K562 (cell line): ENCODE measurements at regions not wholly inside any gene's neighbourhood (a gene's known extent, or its start where the extent isn't known, plus 50 kb on each side); places are given as distances from the start of the nearest gene placed in this dataset.

Source experiments
- ATAC-seq: fragments of 200-7000 bp; cut with Tn5 transposase; 3 replicates; pipeline ENCODE4 v1.9.1; 2020; ENCODE audit warnings: moderate library complexity
- BruUV-seq: library from RNA; stranded (reverse); fragments of 400-500 nt; replicated peaks from 2 replicates; lab custom pipeline; 2021; lab: Mats Ljungman, UMichigan
- CTCF ChIA-PET: fragments of 300-600 bp; formaldehyde crosslinking; extraction: SDS; loops from one replicate; lab custom pipeline; 2021; ENCODE audit warnings: low intra/inter-chr PET ratio; lab: Yijun Ruan, JAX
- POLR2A ChIA-PET: fragments of 300-600, 350-650 bp; sonication (Branson Sonifier 250); formaldehyde crosslinking; extraction: SDS; loops from one replicate; lab custom pipeline; 2021; ENCODE audit warnings: antibody characterized with exemption, inconsistent platforms; lab: Yijun Ruan, JAX
- DNase-seq, 4 experiments: peaks; one replicate each; pipeline versions ENCODE4 v3.0.0 to v3.0.0-alpha.2; 2011 to 2018; ENCODE audit warnings: low spot score in 3 of 4, mixed read lengths in 3 of 4; ENCODE audit errors: extremely low read depth in 1 of 4
- FAIRE-seq: peaks from 2 replicates; lab custom pipeline; 2011; peaks lifted over from hg19 to GRCh38; lab: Jason Lieb, UNC
- H2AFZ ChIP-seq: 2 replicates; pipeline ENCODE4 v1.6.0; 2011; ENCODE audit warnings: low read depth, low read length, control low read depth, inconsistent platforms
- H3K27ac ChIP-seq: fragments of 200-600 bp; 3 replicates; pipeline ENCODE4 v1.8.0; 2011; ENCODE audit warnings: low read depth, mild to moderate bottlenecking, control low read depth, inconsistent platforms, low read length, moderate library complexity, mixed read lengths; ENCODE audit errors: extremely low read depth
- H3K27me3 ChIP-seq, 2 experiments: fragments of 300-600 bp in 1 of 2; 2 replicates in 1 of 2; 3 replicates in 1 of 2; pipeline versions ENCODE4 v1.6.0 to v1.8.0; 2011; ENCODE audit warnings: inconsistent platforms in 2 of 2, low read length in 2 of 2, mild to moderate bottlenecking in 1 of 2, mixed read lengths in 1 of 2, moderate library complexity in 1 of 2; ENCODE audit not compliant: control insufficient read depth in 2 of 2, insufficient read depth in 2 of 2
- H3K36me3 ChIP-seq: fragments of 300-600 bp; 3 replicates; pipeline ENCODE4 v1.8.0; 2011; ENCODE audit warnings: mild to moderate bottlenecking, low read length, inconsistent platforms; ENCODE audit not compliant: control insufficient read depth, insufficient read depth
- H3K4me1 ChIP-seq, 2 experiments: fragments of 200-600 bp in 1 of 2; replicated peaks in 1 of 2; 2 replicates in 1 of 2; 3 replicates in 1 of 2; pipeline versions ENCODE4 v1.5.1 to v1.8.0; 2011; ENCODE audit warnings: inconsistent platforms in 2 of 2, low read length in 2 of 2, mild to moderate bottlenecking in 1 of 2, mixed read lengths in 1 of 2, moderate library complexity in 1 of 2; ENCODE audit not compliant: control insufficient read depth in 2 of 2, insufficient read depth in 2 of 2
- H3K4me2 ChIP-seq: 2 replicates; pipeline ENCODE4 v1.6.1; 2011; ENCODE audit warnings: low read length, control low read depth, inconsistent platforms, mixed read lengths; ENCODE audit not compliant: insufficient read depth
- H3K4me3 ChIP-seq: fragments of 200-600 bp; sonication (generic), shearing (Covaris generic); 2 replicates; pipeline ENCODE4 v1.5.1; 2016; ENCODE audit warnings: control low read depth, inconsistent platforms
- H3K79me2 ChIP-seq: fragments of 200-600 bp; 3 replicates; pipeline ENCODE4 v1.8.0; 2011; ENCODE audit warnings: low read length, inconsistent platforms; ENCODE audit not compliant: control insufficient read depth, insufficient read depth
- H3K9ac ChIP-seq, 2 experiments: 2 replicates each; pipeline versions ENCODE4 v1.6.0 to v1.6.1; 2011; ENCODE audit warnings: low read depth in 2 of 2, low read length in 2 of 2, control low read depth in 1 of 2, inconsistent platforms in 1 of 2, mild to moderate bottlenecking in 1 of 2, mixed read lengths in 1 of 2; ENCODE audit not compliant: insufficient read depth in 1 of 2
- H3K9me1 ChIP-seq: one replicate; pipeline ENCODE4 v1.6.0; 2011; ENCODE audit warnings: inconsistent platforms, mild to moderate bottlenecking, low read length, moderate library complexity; ENCODE audit not compliant: control insufficient read depth, insufficient read depth
- H3K9me3 ChIP-seq: replicated peaks from 2 replicates; pipeline ENCODE4 v1.5.1; 2011; ENCODE audit warnings: low read depth, low read length, inconsistent platforms; ENCODE audit not compliant: control insufficient read depth, insufficient read depth
- H4K20me1 ChIP-seq: replicated peaks from 2 replicates; pipeline ENCODE4 v1.6.1; 2011; ENCODE audit warnings: low read length, inconsistent platforms, mixed read lengths; ENCODE audit not compliant: control insufficient read depth, insufficient read depth
- CAMTA2 ChIP-seq: fragments of 250-450 bp; sonication (Bioruptor Pico); conservative IDR thresholded peaks from 2 replicates; pipeline ENCODE4 v1.5.1; 2022
- ELK1 ChIP-seq: sonication (generic); formaldehyde crosslinking; IDR thresholded peaks from 2 replicates; pipeline ENCODE4 v1.8.1; 2022; ENCODE audit warnings: missing genetic modification reagents
- EP400 ChIP-seq: fragments of 450-650 bp; IDR thresholded peaks from 2 replicates; pipeline ENCODE4 v1.6.1; 2017; ENCODE audit warnings: antibody characterized with exemption, mild to moderate bottlenecking, moderate library complexity
- FOXJ3 ChIP-seq: sonication (generic); formaldehyde crosslinking; IDR thresholded peaks from 2 replicates; pipeline ENCODE4 v1.4.0; 2020; ENCODE audit warnings: mild to moderate bottlenecking, missing genetic modification reagents
- MCM2 ChIP-seq: fragments of 450-650 bp; IDR thresholded peaks from 2 replicates; pipeline ENCODE4 v1.6.1; 2017; ENCODE audit warnings: low read depth, mild to moderate bottlenecking
- MYBL2 ChIP-seq, 2 experiments: fragments of 450-650 bp in 1 of 2; sonication (generic) in 1 of 2; formaldehyde crosslinking in 1 of 2; IDR thresholded peaks; 2 replicates each; pipeline versions ENCODE4 v1.6.1 to v1.8.1; 2017 to 2022; ENCODE audit warnings: borderline replicate concordance in 1 of 2, inconsistent platforms in 1 of 2, low read depth in 1 of 2, mild to moderate bottlenecking in 1 of 2, missing genetic modification reagents in 1 of 2, moderate library complexity in 1 of 2
- NONO ChIP-seq, 2 experiments: fragments of 200-400 bp in 1 of 2; fragments of 450-650 bp in 1 of 2; formaldehyde crosslinking in 1 of 2; IDR thresholded peaks; 2 replicates each; pipeline ENCODE4 v1.6.1; 2017; ENCODE audit warnings: low read depth in 2 of 2, mild to moderate bottlenecking in 2 of 2, moderate library complexity in 2 of 2, low read length in 1 of 2
- PHF21A ChIP-seq: fragments of 450-650 bp; IDR thresholded peaks from 2 replicates; pipeline ENCODE4 v1.6.1; 2017; ENCODE audit warnings: low read depth, borderline replicate concordance
- PHF8 ChIP-seq: fragments of 200-600 bp; sonication (generic); IDR thresholded peaks from 2 replicates; pipeline ENCODE4 v1.6.1; 2012; ENCODE audit warnings: mixed run types, mild to moderate bottlenecking, inconsistent platforms, low read length, moderate library complexity, borderline replicate concordance
- POLR2AphosphoS2 ChIP-seq: IDR thresholded peaks from 2 replicates; pipeline ENCODE4 v1.6.1; 2012; ENCODE audit warnings: low read length, improper control_type of control experiment
- SIN3B ChIP-seq: fragments of 450-650 bp; IDR thresholded peaks from 2 replicates; pipeline ENCODE4 v1.6.1; 2017; ENCODE audit warnings: low read depth, mild to moderate bottlenecking, moderate library complexity
- SOX6 ChIP-seq: fragments of 450-650 bp; IDR thresholded peaks from 2 replicates; pipeline ENCODE4 v1.6.1; 2014; ENCODE audit warnings: mild to moderate bottlenecking
- SRSF9 ChIP-seq: fragments of 200-400 bp; formaldehyde crosslinking; IDR thresholded peaks from 2 replicates; pipeline ENCODE4 v1.6.1; 2017; ENCODE audit warnings: low read depth, low read length, borderline replicate concordance
- UBTF ChIP-seq, 2 experiments: IDR thresholded peaks; 2 replicates each; pipeline ENCODE4 v1.6.1; 2012; ENCODE audit warnings: improper control_type of control experiment in 2 of 2, low read depth in 2 of 2, low read length in 2 of 2, borderline replicate concordance in 1 of 2
- ZNF134 ChIP-seq: fragments of 250-450 bp; sonication (Bioruptor Pico); conservative IDR thresholded peaks from 2 replicates; pipeline ENCODE4 v1.4.0; 2020
- WGBS: fragments of 100-300 bp; shearing (Covaris generic); methylation state at CpG from one replicate; pipeline ENCODE4 v1.1.6; 2016; ENCODE audit warnings: low coverage, mixed read lengths; ENCODE audit not compliant: insufficient coverage; ENCODE audit errors: missing lambda C conversion rate; 5-methylcytosine and 5-hydroxymethylcytosine counted together
- in situ Hi-C: fragments of 300-500 bp; cut with MboI; formaldehyde crosslinking; loops from 4 replicates; pipeline ENCODE4 v1.15.0; 2018; ENCODE audit warnings: inconsistent platforms, mixed read lengths
- intact Hi-C: fragments of 100-400 bp; cut with micrococcal nuclease; formaldehyde crosslinking; loops from 2 replicates; pipeline ENCODE4 v1.14.2; 2022

GRCh38 chr6:98587555-98587954 lies 246.8 kb upstream of the POU3F2 start:
- WGBS, result 5% methylated on average over 4 of the region's 4 CpGs
- no peaks in the 10 kb centered on the region for H3K36me3 ChIP-seq
- no peak for FAIRE-seq
- no peak overlapping the region for H3K4me3 ChIP-seq
- no peak for ATAC-seq
- in situ Hi-C loops, result no loop called here
- no peak overlapping the region for H3K27ac ChIP-seq
- no peaks in the 10 kb centered on the region for H3K4me1 ChIP-seq
- TF ChIP-seq FOXJ3, result no peak
- ChIA-PET CTCF (no interaction called here), POLR2A (no interaction called here)
- H4K20me1 ChIP-seq, result no peaks in the 10 kb centered on the region
- BruUV-seq, result no TSS peak
- no peaks in the 10 kb centered on the region for H3K79me2 ChIP-seq
- intact Hi-C loops, result no loop called here
- H3K9me3 ChIP-seq, result no peaks in the 10 kb centered on the region
- no peaks in the 10 kb centered on the region for H3K9me1 ChIP-seq
- no peak overlapping the region for H2AFZ ChIP-seq
- H3K4me2 ChIP-seq, result no peak overlapping the region
- no peak for DNase-seq
- H3K27me3 ChIP-seq, result no peaks in the 10 kb centered on the region
- H3K9ac ChIP-seq, result no peak overlapping the region

GRCh38 chr6:98589536-98589935 lies 244.8 kb upstream of the POU3F2 start:
- no TSS peak for BruUV-seq
- Histone ChIP-seq H3K4me3 (no peak overlapping the region), H3K9me3 (no peaks in the 10 kb centered on the region), H3K36me3 (no peaks in the 10 kb centered on the region), H3K9ac (no peak overlapping the region), H3K4me2 (no peak overlapping the region), H3K27ac (no peak overlapping the region), H2AFZ (no peak overlapping the region), H3K79me2 (no peaks in the 10 kb centered on the region), H4K20me1 (no peaks in the 10 kb centered on the region), H3K4me1 (no peaks in the 10 kb centered on the region), H3K27me3 (no peaks in the 10 kb centered on the region), H3K9me1 (no peaks in the 10 kb centered on the region)
- in situ Hi-C loops, result no loop called here
- FAIRE-seq (no peak), ATAC-seq (no peak), DNase-seq (no peak)
- intact Hi-C loops, result no loop called here
- 0% methylated on average over 5 of the region's 5 CpGs for WGBS
- POLR2A ChIA-PET, result no interaction called here
- CTCF ChIA-PET, result no interaction called here
- TF ChIP-seq SRSF9, result no peak
- TF ChIP-seq ELK1, result no peak
- no peak for TF ChIP-seq CAMTA2 (CRISPR knock-in tag)
- no peak for TF ChIP-seq UBTF (IDR thresholded peaks at IDR 0.05; ENCODE audit: borderline replicate concordance in 1 of 2, low read depth in 2 of 2, low read length in 2 of 2)
- no peak for TF ChIP-seq POLR2AphosphoS2
- TF ChIP-seq SOX6, result no peak
- no peak for TF ChIP-seq NONO (IDR thresholded peaks at IDR 0.05; ENCODE audit: low read depth in 2 of 2, low read length in 1 of 2)
- no peak for TF ChIP-seq ZNF134
- TF ChIP-seq PHF8, result no peak
- TF ChIP-seq MCM2, result no peak
- no peak for TF ChIP-seq SIN3B
- TF ChIP-seq EP400, result no peak
- no peak for TF ChIP-seq PHF21A
- no peak for TF ChIP-seq MYBL2 (IDR thresholded peaks at IDR 0.05; ENCODE audit: low read depth)
- no peak for TF ChIP-seq MYBL2 (CRISPR knock-in tag; IDR thresholded peaks at IDR 0.05; ENCODE audit: borderline replicate concordance)
